HepG2 (cell line): ENCODE measurements at regions not wholly inside any gene's neighbourhood (a gene's known extent, or its start where the extent isn't known, plus 50 kb on each side); places are given as distances from the start of the nearest gene placed in this dataset.

Experiments used
- CREB1 ChIP-seq, 2 experiments: fragments of 450-650 bp in 1 of 2; IDR thresholded peaks; 2 replicates each; pipeline ENCODE4 v1.6.1; 2016 to 2017; ENCODE audit warnings: control low read depth in 1 of 2, mild to moderate bottlenecking in 1 of 2, missing compliant biosample characterization in 1 of 2, missing genetic modification characterization in 1 of 2
- ETV5 ChIP-seq: IDR thresholded peaks from 2 replicates; pipeline ENCODE4 v1.6.1; 2018; ENCODE audit warnings: missing biosample characterization, missing genetic modification reagents, inconsistent platforms, borderline replicate concordance
- GTF2F1 ChIP-seq: fragments of 150-350 bp; IDR thresholded peaks from 2 replicates; pipeline ENCODE4 v1.6.1; 2014; ENCODE audit warnings: low read length
- MBD4 ChIP-seq: IDR thresholded peaks from 2 replicates; pipeline ENCODE4 v1.6.1; 2012; ENCODE audit warnings: low read length, inconsistent platforms, borderline replicate concordance
- PATZ1 ChIP-seq: sonication (generic); formaldehyde crosslinking; IDR thresholded peaks from 2 replicates; pipeline ENCODE4 v1.4.0; 2020; ENCODE audit warnings: missing genetic modification reagents
- RBAK ChIP-seq: sonication (generic); formaldehyde crosslinking; IDR thresholded peaks from 2 replicates; pipeline ENCODE4 v1.5.1; 2020; ENCODE audit warnings: mild to moderate bottlenecking, missing genetic modification reagents
- RFXANK ChIP-seq: IDR thresholded peaks from 2 replicates; pipeline ENCODE4 v1.6.1; 2016
- SIN3A ChIP-seq: IDR thresholded peaks from 2 replicates; pipeline ENCODE4 v1.6.1; 2011; ENCODE audit warnings: low read depth, mild to moderate bottlenecking, control low read depth, low read length, borderline replicate concordance
- TCF7 ChIP-seq: sonication (generic); IDR thresholded peaks from 2 replicates; pipeline ENCODE4 v1.6.1; 2016; ENCODE audit warnings: antibody characterized with exemption, low read depth
- TSC22D2 ChIP-seq: sonication (generic); formaldehyde crosslinking; IDR thresholded peaks from 2 replicates; pipeline ENCODE4 v1.5.1; 2020; ENCODE audit warnings: missing genetic modification reagents, mild to moderate bottlenecking, borderline replicate concordance
- USF2 ChIP-seq, 2 experiments: sonication (generic) in 1 of 2; formaldehyde crosslinking in 1 of 2; IDR thresholded peaks; 2 replicates each; pipeline versions ENCODE4 v1.5.1 to v1.6.1; 2011 to 2020; ENCODE audit warnings: borderline replicate concordance in 1 of 2, low read depth in 1 of 2, low read length in 1 of 2, mild to moderate bottlenecking in 1 of 2, missing genetic modification reagents in 1 of 2, moderate library complexity in 1 of 2
- ZBTB42 ChIP-seq: sonication (generic); formaldehyde crosslinking; IDR thresholded peaks from 2 replicates; pipeline ENCODE4 v1.5.0; 2020; ENCODE audit warnings: mild to moderate bottlenecking, missing genetic modification reagents
- ZFX ChIP-seq: sonication (generic); formaldehyde crosslinking; IDR thresholded peaks from 2 replicates; pipeline ENCODE4 v1.4.0; 2020; ENCODE audit warnings: mild to moderate bottlenecking, low read depth, missing genetic modification reagents, moderate library complexity
- ZNF136 ChIP-seq: sonication (generic); formaldehyde crosslinking; IDR thresholded peaks from 2 replicates; pipeline ENCODE4 v1.8.1; 2022; ENCODE audit warnings: low read depth, mild to moderate bottlenecking, moderate library complexity, missing genetic modification reagents
- ZNF281 ChIP-seq: sonication (generic); formaldehyde crosslinking; IDR thresholded peaks from 2 replicates; pipeline ENCODE4 v1.4.0; 2020; ENCODE audit warnings: missing genetic modification reagents, borderline replicate concordance
- ZNF329 ChIP-seq: sonication (generic); formaldehyde crosslinking; IDR thresholded peaks from 2 replicates; pipeline ENCODE4 v1.9.0; 2021; ENCODE audit warnings: low read depth, mild to moderate bottlenecking, missing genetic modification reagents
- ZNF777 ChIP-seq: sonication (generic); formaldehyde crosslinking; IDR thresholded peaks from 2 replicates; pipeline ENCODE4 v1.4.0; 2020; ENCODE audit warnings: missing genetic modification reagents
- ZNF878 ChIP-seq: sonication (generic); formaldehyde crosslinking; IDR thresholded peaks from 2 replicates; pipeline ENCODE4 v1.8.1; 2023; ENCODE audit warnings: mild to moderate bottlenecking, missing genetic modification reagents, moderate library complexity
- ZSCAN5A ChIP-seq: sonication (generic); formaldehyde crosslinking; IDR thresholded peaks from 2 replicates; pipeline ENCODE4 v1.8.0; 2022; ENCODE audit warnings: mild to moderate bottlenecking, missing genetic modification reagents, borderline replicate concordance
- ZZZ3 ChIP-seq: sonication (generic); formaldehyde crosslinking; IDR thresholded peaks from 2 replicates; pipeline ENCODE4 v1.4.0; 2020; ENCODE audit warnings: missing genetic modification reagents, mild to moderate bottlenecking, borderline replicate concordance

- TF ChIP-seq ZNF281: peak; percentile 99
- TF ChIP-seq CREB1 (IDR thresholded peaks at IDR 0.05): no peak
- TF ChIP-seq CREB1 (CRISPR knock-in tag; IDR thresholded peaks at IDR 0.05): no peak
- no peak for TF ChIP-seq USF2 (IDR thresholded peaks at IDR 0.05; ENCODE audit: low read depth, low read length)
- no peak for TF ChIP-seq USF2 (CRISPR knock-in tag; IDR thresholded peaks at IDR 0.05; ENCODE audit: borderline replicate concordance)
- no peak for TF ChIP-seq SIN3A
- peak; percentile 66; the same call in 1 of the 2 replicates for TF ChIP-seq ZSCAN5A (CRISPR knock-in tag)
- TF ChIP-seq ZBTB42 (CRISPR knock-in tag): no peak
- TF ChIP-seq TCF7: peak; percentile 41; the same call in 1 of the 2 replicates
- no peak for TF ChIP-seq RFXANK
- TF ChIP-seq TSC22D2 (CRISPR knock-in tag): no peak
- TF ChIP-seq ZZZ3 (CRISPR knock-in tag): 0 out of 2 replicates have a peak, but pooled peaks have one; percentile 59
- peak; percentile 60 for TF ChIP-seq PATZ1 (CRISPR knock-in tag)
- no peak for TF ChIP-seq MBD4
- TF ChIP-seq ZFX (CRISPR knock-in tag): peak; percentile 90
- TF ChIP-seq ZNF777: no peak
- TF ChIP-seq RBAK: peak; percentile 67; the same call in 1 of the 2 replicates
- TF ChIP-seq ZNF329: no peak
- TF ChIP-seq ETV5 (CRISPR knock-in tag): peak; percentile 79
- TF ChIP-seq ZNF878 (CRISPR knock-in tag): no peak
- TF ChIP-seq GTF2F1: no peak
- no peak for TF ChIP-seq ZNF136 (CRISPR knock-in tag)
Measured at GRCh38 chr12:46585854-46586621, 213.5 kb upstream of the SLC38A2 start (continued).
